Tibial nerve (tissue), 3 donors: ENCODE measurements at regions not wholly inside any gene's neighbourhood (a gene's known extent, or its start where the extent isn't known, plus 50 kb on each side); places are given as distances from the start of the nearest gene placed in this dataset.

Source experiments
- POLR2A ChIP-seq, 2 donors: fragments of 450-650 bp; IDR thresholded peaks; one replicate each; pipeline ENCODE4 v1.6.1; 2017; ENCODE audit warnings: antibody characterized with exemption in 2 of 2, mild to moderate bottlenecking in 2 of 2, moderate library complexity in 2 of 2
- TF ChIP-seq, protein P1 (sequence below), 5 experiments: fragments of 200-600 bp in 3 of 5; fragments of 450-650 bp in 2 of 5; sonication (generic) in 3 of 5; IDR thresholded peaks; one replicate each; pipeline ENCODE4 v1.5.1; 2016 to 2019; ENCODE audit warnings: antibody characterized with exemption in 5 of 5, mild to moderate bottlenecking in 3 of 5, moderate library complexity in 2 of 5

- TF ChIP-seq, protein P1, sequence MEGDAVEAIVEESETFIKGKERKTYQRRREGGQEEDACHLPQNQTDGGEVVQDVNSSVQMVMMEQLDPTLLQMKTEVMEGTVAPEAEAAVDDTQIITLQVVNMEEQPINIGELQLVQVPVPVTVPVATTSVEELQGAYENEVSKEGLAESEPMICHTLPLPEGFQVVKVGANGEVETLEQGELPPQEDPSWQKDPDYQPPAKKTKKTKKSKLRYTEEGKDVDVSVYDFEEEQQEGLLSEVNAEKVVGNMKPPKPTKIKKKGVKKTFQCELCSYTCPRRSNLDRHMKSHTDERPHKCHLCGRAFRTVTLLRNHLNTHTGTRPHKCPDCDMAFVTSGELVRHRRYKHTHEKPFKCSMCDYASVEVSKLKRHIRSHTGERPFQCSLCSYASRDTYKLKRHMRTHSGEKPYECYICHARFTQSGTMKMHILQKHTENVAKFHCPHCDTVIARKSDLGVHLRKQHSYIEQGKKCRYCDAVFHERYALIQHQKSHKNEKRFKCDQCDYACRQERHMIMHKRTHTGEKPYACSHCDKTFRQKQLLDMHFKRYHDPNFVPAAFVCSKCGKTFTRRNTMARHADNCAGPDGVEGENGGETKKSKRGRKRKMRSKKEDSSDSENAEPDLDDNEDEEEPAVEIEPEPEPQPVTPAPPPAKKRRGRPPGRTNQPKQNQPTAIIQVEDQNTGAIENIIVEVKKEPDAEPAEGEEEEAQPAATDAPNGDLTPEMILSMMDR (IDR thresholded peaks at IDR 0.05): no peak
- TF ChIP-seq POLR2A (IDR thresholded peaks at IDR 0.05): no peak
These were observed 1173.9 kb upstream of the TMEFF2 start for GRCh38 chr2:193368615-193369014.
